ENCODE measurements at regions not wholly inside any gene's neighbourhood (a gene's known extent, or its start where the extent isn't known, plus 50 kb on each side); places are given as distances from the start of the nearest gene placed in this dataset.

DNA sequence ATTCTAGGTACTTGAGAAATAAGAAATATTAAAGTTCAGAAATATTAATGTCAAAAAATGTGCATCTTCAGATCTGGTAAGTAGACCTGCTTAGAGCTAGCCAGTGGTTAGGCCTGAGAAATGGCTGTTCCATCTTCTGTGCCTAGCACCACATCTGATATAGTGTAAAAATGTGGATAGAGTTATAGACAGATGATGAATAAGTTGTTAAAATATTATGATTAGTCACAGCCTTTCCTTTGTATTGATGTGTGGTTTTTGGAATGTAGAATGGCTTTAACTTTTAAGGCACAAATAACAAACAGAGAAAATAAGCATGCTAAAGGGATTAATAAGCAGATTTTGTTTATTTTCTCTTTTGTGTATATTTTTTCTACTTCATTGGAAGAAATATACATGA lies 133.5 kb upstream of the NUDT6 start:
- H3K36me3 ChIP-seq (ENCODE audit: insufficient read depth, low read length), result no peaks in the 10 kb centered on the region
- H3K4me3 ChIP-seq (ENCODE audit: low read length), result no peak overlapping the region
- H4K20me1 ChIP-seq (ENCODE audit: insufficient read depth), result no peaks in the 10 kb centered on the region
- no peaks in the 10 kb centered on the region for H3F3A ChIP-seq (ENCODE audit: insufficient read depth, low read length, poor library complexity, severe bottlenecking)
- no peaks in the 10 kb centered on the region for H3K9me2 ChIP-seq (ENCODE audit: insufficient read depth, low read length)
- H3K27me3 ChIP-seq (ENCODE audit: insufficient read depth, low read depth, low read length), result no peaks in the 10 kb centered on the region
- H2AFZ ChIP-seq (ENCODE audit: low read depth, low read length), result no peak overlapping the region
- no peak overlapping the region for H3K9ac ChIP-seq (ENCODE audit: low read length)
- no peak overlapping the region for H3K27ac ChIP-seq (ENCODE audit: low read length)
- no peak overlapping the region for H3K4me2 ChIP-seq (ENCODE audit: low read length)
- TF ChIP-seq SMC3 (conservative IDR thresholded peaks at IDR 0.05; ENCODE audit: poor library complexity) (no peak), EZH2 (IDR thresholded peaks at IDR 0.05; ENCODE audit: borderline replicate concordance, insufficient read depth, low read length, poor library complexity, severe bottlenecking) (no peak), REST (IDR thresholded peaks at IDR 0.05; ENCODE audit: borderline replicate concordance) (no peak), RAD21 (conservative IDR thresholded peaks at IDR 0.05) (no peak), TAF1 (IDR thresholded peaks at IDR 0.05; ENCODE audit: low read depth) (no peak), MXI1 (conservative IDR thresholded peaks at IDR 0.05; ENCODE audit: poor library complexity, severe bottlenecking) (no peak), EP300 (conservative IDR thresholded peaks at IDR 0.05; ENCODE audit: poor library complexity, severe bottlenecking) (no peak), POLR2AphosphoS5 (IDR thresholded peaks at IDR 0.05) (no peak)
- TF ChIP-seq, protein P1, sequence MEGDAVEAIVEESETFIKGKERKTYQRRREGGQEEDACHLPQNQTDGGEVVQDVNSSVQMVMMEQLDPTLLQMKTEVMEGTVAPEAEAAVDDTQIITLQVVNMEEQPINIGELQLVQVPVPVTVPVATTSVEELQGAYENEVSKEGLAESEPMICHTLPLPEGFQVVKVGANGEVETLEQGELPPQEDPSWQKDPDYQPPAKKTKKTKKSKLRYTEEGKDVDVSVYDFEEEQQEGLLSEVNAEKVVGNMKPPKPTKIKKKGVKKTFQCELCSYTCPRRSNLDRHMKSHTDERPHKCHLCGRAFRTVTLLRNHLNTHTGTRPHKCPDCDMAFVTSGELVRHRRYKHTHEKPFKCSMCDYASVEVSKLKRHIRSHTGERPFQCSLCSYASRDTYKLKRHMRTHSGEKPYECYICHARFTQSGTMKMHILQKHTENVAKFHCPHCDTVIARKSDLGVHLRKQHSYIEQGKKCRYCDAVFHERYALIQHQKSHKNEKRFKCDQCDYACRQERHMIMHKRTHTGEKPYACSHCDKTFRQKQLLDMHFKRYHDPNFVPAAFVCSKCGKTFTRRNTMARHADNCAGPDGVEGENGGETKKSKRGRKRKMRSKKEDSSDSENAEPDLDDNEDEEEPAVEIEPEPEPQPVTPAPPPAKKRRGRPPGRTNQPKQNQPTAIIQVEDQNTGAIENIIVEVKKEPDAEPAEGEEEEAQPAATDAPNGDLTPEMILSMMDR (IDR thresholded peaks at IDR 0.05; ENCODE audit: poor library complexity, severe bottlenecking), result no peak
- H3K9me3 ChIP-seq (ENCODE audit: low read length), result peaks cover 4% of the 10 kb centered on the region
- H3K79me2 ChIP-seq (replicated peaks; ENCODE audit: insufficient read depth, low read length), result no peaks in the 10 kb centered on the region

DNA sequence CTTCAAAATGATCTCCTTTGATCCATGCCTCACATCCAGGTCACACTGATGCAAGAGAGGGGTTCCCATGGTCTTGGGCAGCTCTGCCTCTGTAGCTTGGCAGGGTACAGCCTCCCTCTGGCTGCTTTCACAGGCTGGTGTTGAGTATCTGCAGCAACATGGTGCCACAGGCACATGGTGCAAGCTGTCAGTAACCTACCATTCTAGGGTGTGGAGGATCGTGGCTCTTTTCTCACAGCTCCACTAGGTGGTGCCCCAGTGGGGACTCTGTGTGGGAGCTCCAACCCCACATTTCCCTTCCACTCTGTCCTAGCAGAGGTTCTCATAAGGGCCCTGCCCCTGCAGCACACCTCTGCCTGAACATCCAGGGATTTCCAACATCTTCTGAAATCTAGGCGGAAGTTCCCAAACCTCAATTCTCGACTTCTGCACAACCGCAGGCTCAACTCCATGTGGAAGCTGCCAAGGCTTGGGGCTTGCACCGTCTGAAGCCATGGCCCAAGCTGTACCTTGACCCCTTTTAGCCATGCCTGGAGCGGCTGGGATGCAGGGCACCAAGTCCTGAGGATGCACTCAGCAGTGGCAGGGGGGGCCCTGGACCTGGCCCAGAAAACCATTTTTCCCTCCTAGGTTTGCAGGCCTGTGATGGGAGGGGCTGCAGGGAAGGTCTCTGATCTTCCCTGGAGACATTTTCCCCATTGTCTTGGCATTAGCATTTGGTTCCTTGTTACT lies 137.8 kb upstream of the NUDT6 start:
- no peaks in the 10 kb centered on the region for H3K79me2 ChIP-seq (replicated peaks; ENCODE audit: insufficient read depth, low read length)
- no peaks in the 10 kb centered on the region for H3K36me3 ChIP-seq (ENCODE audit: insufficient read depth, low read length)
- no peaks in the 10 kb centered on the region for H3K9me3 ChIP-seq (ENCODE audit: low read length)
- no peak overlapping the region for H3K4me2 ChIP-seq (ENCODE audit: low read length)
- H4K20me1 ChIP-seq (ENCODE audit: insufficient read depth), result no peaks in the 10 kb centered on the region
- no peaks in the 10 kb centered on the region for H3F3A ChIP-seq (ENCODE audit: insufficient read depth, low read length, poor library complexity, severe bottlenecking)
- TF ChIP-seq REST (IDR thresholded peaks at IDR 0.05; ENCODE audit: borderline replicate concordance) (no peak), EZH2 (IDR thresholded peaks at IDR 0.05; ENCODE audit: borderline replicate concordance, insufficient read depth, low read length, poor library complexity, severe bottlenecking) (no peak), MXI1 (conservative IDR thresholded peaks at IDR 0.05; ENCODE audit: poor library complexity, severe bottlenecking) (no peak), EP300 (conservative IDR thresholded peaks at IDR 0.05; ENCODE audit: poor library complexity, severe bottlenecking) (no peak), SMC3 (conservative IDR thresholded peaks at IDR 0.05; ENCODE audit: poor library complexity) (no peak), TAF1 (IDR thresholded peaks at IDR 0.05; ENCODE audit: low read depth) (no peak), RAD21 (conservative IDR thresholded peaks at IDR 0.05) (no peak), POLR2AphosphoS5 (IDR thresholded peaks at IDR 0.05) (no peak)
- TF ChIP-seq, protein P1 (IDR thresholded peaks at IDR 0.05; ENCODE audit: poor library complexity, severe bottlenecking), result no peak
- no peak overlapping the region for H3K4me3 ChIP-seq (ENCODE audit: low read length)
- H3K27ac ChIP-seq (ENCODE audit: low read length), result no peak overlapping the region
- no peak overlapping the region for H3K9ac ChIP-seq (ENCODE audit: low read length)
- no peaks in the 10 kb centered on the region for H3K9me2 ChIP-seq (ENCODE audit: insufficient read depth, low read length)
- no peaks in the 10 kb centered on the region for H3K27me3 ChIP-seq (ENCODE audit: insufficient read depth, low read depth, low read length)
- H2AFZ ChIP-seq (ENCODE audit: low read depth, low read length), result no peak overlapping the region
